HG02642 (cell line): ENCODE measurements at regions not wholly inside any gene's neighbourhood (a gene's known extent, or its start where the extent isn't known, plus 50 kb on each side); places are given as distances from the start of the nearest gene placed in this dataset.

ENCODE experiments used
- ATAC-seq: cut with Tn5 transposase; IDR thresholded peaks from one replicate; pipeline ENCODE4 v1.9.1; 2021; ENCODE audit warnings: mild to moderate bottlenecking; ENCODE audit not compliant: unreplicated experiment, poor library complexity

DNA sequence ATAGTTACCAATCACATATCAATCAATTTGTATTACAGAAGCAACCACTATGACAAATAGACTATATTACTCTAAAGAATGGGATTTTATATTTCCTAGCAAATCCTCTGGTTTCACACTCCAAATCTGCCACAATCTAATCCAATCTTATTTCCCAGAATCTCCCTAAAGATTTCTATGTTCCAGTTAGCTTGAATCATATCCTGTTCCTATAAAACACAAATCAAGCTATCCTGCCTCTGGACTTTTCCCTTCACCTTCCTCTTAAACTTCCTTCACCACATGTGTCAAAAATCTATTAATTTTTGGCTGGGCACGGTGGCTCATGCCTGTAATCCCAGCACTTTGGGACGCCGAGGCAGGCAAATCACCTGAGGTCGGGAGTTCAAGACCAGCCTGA is 50.0 kb downstream of the PIK3C2A start:
- no peak for ATAC-seq

DNA sequence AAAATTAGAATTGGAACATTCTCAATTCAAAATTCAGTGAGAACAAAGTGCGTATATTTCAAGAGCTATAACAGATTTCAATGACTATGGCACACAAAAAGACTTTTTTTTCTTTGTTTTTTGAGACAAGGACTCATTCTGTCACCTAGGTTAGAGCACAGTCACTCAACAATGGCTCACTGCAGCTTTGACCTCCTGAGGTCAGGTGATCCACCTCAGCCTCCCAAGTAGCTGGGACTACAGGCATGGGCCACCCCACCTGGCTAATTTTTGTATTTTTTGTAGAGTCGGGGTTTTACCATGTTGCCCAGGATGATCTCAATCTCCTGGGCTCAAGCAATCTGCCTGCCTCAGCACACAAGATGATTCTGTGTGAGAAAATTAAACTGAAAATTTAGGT is 51.5 kb downstream of the PIK3C2A start:
- ATAC-seq, result no peak

DNA sequence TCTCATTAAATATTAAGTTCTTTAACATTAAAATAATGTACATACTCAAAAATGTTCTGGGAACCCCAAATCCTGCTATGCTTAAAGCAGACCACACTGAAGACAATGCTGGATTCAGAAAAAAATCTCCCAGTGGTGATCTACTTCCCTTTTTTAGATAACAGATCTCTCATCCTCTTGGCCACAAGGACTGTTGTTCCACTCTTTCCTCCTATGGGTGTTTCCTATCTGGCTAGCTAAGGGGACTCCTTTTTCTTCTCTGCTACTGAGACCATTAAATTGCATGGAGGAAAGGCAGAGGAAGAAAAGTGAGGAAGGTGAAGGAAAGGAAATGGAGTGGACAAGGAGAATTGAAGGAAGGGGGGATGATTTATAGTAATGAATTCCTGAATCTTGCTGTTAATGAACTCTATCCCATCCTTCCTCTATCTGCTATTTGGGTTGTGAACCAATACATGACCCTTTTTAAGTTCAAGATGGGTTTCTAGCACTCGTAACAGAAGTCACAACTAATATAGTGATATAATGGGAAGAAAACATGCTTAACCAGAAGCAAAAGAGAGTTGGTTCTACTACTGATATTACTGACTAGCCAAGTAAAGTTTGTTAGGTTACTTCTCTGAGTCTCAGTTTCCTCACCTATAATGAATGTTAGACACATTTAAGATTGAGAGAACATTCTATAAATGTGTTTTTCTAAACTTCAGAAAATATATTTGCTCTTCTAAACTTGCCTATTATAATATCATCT is 53.2 kb downstream of the PIK3C2A start:
- peak; percentile 53 for ATAC-seq

DNA sequence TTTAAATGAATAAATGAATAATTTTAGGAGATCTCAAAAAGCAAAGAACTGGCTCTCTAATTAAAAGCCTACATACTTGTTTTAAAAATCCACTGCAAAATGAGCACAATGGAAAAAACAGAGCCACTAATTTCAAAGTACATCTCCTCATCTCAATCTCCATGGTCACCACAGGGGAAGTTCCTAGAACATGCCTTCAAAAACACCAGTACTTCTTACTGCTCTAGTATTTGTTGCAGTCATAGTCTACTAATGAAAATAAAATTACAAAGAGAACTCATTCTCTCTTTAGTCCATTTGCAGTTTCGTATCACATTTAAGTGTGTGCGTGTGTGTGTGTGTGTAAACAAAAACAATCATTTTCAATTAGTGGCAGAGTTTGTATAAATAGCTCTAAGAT is 54.0 kb downstream of the PIK3C2A start:
- no peak for ATAC-seq

DNA sequence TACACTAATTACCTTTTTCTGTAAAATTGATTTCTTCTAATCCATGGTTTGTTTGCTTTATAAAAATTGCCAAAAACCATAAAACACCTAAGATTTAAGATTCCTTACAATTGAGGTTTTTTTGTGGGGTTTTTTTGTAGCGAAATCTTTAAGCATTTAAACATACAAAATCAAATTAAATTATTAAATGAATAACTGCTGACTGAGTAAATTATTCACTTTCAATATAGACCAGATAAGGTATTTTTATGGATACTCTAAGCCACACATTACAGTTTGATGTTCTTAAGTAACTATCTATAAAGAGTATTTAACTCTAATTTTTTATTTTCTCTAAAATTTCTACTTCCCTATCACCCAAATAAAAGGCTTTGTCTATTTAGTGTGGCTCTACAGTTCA is 55.5 kb downstream of the PIK3C2A start:
- no peak for ATAC-seq

DNA sequence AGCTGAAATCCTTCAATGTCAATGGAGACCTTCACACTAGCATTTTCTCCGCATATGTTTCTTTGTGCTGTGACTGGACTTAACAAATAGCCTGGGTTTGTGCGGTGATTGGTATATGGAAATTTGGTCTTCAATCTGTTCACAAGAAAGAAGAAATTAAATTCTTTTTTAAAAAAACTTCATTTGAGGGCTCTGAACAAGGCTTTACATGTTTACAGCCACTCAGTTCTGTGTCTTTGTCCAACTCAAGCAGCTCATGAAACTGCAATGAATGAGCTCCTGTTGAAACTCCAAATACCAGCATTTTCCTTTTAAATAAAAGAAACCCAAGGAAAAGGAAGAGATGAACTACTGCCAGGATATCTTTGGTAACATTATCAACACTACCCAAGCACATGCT is 57.3 kb downstream of the PIK3C2A start:
- no peak for ATAC-seq

DNA sequence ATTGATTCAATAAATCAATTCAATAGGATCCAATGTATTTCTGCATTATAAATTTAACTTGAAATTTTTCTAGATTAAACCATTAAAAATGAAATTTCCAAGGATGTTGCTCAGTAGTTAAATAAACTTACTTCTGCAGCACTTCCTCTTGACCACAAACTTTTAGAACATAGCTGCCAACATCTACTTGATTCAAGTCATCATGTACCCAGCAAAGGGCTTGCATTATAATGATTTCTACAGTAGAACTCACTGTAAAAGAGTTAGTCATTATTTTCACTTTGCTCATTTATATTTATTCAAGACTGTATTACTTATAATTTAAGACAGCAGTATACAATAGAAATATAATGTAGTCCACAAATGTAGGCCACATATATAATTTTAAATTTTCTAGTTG is 59.2 kb downstream of the PIK3C2A start:
- no peak for ATAC-seq

DNA sequence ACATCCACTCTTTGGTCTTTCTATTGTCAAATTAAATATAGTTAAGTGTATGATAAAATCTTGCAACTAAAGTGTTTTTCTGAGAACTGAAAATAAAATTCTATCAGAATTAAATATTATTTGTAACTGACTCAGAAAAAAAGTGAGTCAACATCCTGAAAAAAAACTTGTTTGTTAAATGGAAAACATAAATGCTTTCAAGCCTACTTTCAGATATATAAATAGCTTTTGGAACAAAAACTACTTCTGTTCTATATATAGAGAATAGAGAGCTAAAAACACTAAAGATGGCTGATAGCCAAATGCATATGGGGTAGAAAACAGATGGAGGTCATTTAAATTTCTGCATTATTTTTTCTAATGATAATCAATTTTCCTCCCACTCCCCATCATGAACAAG is 61.8 kb downstream of the PIK3C2A start:
- no peak for ATAC-seq

DNA sequence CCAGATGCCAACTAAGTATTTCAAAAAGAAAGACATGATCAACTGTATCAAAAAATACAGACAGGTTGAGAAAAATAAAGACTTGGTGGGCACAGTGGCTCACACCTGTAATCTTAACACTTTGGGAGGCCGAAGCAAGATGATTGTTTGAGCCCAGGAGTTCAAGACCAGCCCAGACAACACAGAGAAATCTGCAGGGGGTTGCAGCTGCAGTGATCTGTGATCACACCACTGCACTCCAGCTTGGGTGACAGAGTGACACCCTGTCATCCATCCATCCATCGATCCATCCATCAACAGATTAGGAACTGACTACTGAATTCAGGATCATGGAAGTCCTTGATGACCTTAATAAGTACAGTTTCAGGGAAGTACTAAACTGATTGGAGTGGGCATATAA is 65.0 kb upstream of the RPS13 start:
- ATAC-seq, result no peak

DNA sequence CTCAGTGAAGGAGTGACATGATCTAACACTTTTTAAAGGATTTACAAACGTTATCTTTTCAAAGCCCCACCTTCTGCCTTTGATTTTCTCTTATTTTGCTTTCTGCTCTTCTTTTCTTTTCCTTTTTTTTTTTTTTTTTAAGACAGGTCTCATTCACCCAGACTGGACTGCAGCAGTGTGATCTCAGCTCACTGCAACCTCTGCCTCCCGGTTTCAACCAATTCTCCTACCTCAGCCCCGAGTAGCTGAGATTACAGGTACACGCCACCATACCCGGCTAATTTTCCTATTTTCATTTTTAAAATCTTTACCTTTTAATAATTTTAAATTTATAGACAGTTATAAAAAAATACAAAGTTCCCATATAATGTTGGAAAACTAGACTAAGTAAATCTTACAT is 63.7 kb upstream of the RPS13 start:
- no peak for ATAC-seq

DNA sequence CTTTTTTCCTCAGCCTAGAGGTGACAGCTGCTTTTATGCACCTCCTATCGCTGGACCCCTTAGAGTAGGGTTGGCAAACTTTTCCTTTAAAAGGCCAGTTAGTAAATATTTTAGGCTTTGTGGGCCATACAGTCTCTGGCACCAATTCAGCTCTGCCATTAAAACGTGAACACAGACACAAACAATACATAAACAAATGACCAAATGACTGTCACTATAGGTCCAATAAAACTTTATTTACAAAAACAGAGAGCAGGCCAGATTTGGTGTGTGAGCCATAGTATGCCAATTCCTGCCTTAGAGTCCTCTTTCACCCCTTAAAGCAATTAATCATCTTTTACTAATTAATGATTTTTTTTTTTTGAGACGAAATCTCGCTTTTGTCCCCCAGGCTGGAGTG is 61.1 kb upstream of the RPS13 start:
- ATAC-seq, result no peak

DNA sequence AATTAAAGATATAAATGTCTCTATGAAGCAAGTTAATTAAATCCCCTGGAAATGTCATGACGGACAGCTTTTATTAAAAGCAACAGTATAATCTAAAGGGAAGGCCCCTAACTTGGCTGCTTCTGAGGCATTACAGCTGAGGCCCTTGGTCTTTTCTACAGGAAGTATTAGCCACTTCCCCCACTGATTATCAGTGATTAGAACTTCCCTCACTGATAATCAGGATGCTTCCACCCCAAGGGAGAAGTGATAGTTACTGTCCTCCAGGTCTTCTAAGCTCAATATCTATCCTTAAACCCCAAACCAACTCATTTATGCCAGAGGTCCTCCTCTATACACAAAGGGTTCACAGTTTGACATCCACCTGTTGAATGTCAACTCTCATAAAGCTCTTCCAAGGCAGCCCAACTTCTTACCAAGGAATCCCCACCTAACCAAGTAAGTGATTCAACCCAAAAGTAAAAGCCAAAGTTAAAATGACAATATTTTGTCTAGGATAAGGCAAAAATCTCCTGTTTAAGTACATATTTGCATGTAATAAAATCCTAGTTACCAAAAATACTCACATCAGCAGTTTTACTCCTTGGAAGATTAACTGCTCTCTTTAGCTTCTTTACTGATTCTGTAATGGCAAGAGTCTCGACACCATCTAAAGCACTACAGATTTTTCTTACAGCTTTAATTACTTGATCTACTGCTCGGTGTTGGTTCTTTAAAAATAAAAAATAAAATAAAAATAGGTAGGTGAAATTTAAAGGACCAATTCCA is 58.6 kb upstream of the RPS13 start:
- no peak for ATAC-seq

DNA sequence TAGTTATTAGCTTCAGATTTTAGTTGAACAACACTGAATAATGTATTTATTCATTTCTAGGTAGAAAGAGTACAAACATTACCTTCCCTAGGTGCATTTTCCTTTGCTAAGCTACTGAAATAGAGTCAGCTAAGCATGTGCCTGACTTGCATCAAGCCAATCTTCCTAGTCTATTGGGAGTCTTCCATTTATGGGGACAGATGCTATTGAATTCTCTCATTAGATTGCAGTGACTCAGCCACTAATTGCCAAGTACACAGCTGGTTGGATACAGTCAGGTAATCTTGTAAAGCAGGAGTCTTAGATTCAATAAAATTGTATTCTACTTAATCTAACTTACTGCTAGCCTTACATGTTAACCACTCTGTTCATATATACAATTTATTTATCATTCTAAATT is 55.2 kb upstream of the RPS13 start:
- ATAC-seq, result no peak

DNA sequence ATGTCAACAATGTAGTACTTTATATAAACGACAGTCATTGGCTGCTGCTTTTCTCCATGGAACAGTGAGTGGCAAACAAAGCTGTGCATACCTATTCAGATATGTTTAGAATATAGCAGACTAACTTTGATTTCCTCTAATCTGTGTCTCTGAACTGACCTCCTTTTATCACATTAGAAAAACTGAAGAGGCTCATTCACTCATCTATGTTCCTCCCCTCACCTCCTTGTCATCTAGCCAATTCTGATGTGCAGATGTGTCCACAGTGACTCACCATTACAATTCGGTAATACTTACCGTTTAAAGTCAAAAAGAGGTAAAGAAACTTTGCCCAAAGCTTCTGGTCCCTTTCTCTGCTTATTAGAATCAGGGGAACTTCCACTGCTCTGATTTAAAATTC is 51.5 kb upstream of the RPS13 start:
- ATAC-seq, result no peak
